ENCODE measurements at regions not wholly inside any gene's neighbourhood (a gene's known extent, or its start where the extent isn't known, plus 50 kb on each side); places are given as distances from the start of the nearest gene placed in this dataset.

GRCh38 chr2:66691031-66691965, 256.4 kb downstream of the MEIS1 start:
- DNase-seq (ENCODE audit: low read depth in 2 of 2), result no peak

DNA sequence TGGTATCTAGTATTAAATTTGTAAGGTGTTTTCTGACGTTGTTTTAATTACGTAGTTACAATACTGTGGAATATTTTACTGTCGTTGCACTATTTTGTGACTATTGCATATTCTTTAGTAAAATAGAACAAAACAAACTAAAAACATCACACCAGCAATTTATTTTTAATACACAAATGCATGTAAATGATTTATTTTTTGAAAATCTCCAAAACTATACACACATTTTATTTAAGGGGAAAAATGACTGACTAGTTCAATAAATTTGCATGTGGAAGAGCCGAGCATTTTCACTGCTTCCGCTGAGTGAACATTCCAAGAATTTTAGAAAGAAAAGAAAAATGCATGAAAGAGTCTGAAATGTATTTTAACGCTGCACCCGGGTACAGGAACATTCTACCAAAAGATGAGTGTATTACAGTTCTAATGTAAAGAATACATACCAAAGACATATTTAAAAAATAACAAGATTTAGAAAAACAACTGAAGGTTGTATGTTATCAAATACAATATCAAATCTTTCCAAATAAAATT, 257.7 kb downstream of the MEIS1 start:
- no peak for DNase-seq (ENCODE audit: low read depth in 2 of 2)

- DNase-seq (ENCODE audit: low read depth in 2 of 2), result no peak
Observed at GRCh38 chr2:66693076-66693965, 258.4 kb downstream of the MEIS1 start.

GRCh38 chr2:66694087-66694860, 259.3 kb downstream of the MEIS1 start:
- DNase-seq (ENCODE audit: low read depth in 2 of 2), result no peak

GRCh38 chr2:66695226-66695735, 260.4 kb downstream of the MEIS1 start:
- DNase-seq (ENCODE audit: low read depth in 2 of 2), result no peak

GRCh38 chr2:66696374-66696773, 261.4 kb downstream of the MEIS1 start:
- no peak for DNase-seq (ENCODE audit: low read depth in 2 of 2)

- no peak for DNase-seq (ENCODE audit: low read depth in 2 of 2)
Observed at GRCh38 chr2:66696886-66697285, 262.0 kb downstream of the MEIS1 start.

DNA sequence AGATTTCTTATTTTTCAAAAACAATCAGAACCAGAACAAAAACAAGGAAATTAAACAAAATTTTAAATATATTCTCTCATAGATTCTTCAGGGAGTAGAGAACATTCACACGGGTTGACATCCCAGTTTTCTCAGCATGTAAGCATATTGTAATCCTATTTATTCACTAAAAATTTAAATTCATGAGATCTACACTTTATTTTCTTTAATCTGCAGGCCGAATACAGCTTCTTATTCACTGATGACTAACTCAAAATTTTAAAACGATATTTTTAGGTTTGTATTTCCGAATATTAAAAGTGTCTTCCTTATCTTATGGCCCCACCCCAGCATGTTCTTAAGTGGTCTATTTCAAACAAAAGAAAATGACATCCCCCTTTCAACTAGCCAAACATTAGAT, 262.4 kb downstream of the MEIS1 start:
- no peak for DNase-seq (ENCODE audit: low read depth in 2 of 2)

DNA sequence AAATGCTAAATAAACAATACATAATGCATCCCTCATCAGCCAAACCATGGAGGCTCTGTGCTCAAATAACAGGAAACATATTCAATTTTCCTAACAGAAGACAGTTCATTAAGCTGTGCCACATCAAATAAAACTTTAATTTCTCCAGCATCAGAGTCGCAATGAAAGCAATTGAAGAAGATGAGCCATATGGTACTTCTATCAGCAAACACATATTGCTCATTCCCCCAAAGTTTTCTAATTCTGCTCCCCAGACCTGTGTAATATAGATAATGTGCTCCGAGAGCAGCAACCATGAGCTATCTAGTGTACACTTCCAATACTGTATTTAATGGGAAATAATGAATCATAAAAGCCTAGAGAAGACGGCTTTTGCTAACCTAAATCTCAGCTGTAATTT, 263.2 kb downstream of the MEIS1 start:
- DNase-seq (ENCODE audit: low read depth in 2 of 2), result no peak

- DNase-seq (ENCODE audit: low read depth in 2 of 2), result no peak
Observed at GRCh38 chr2:66698576-66699239, 263.8 kb downstream of the MEIS1 start.

DNA sequence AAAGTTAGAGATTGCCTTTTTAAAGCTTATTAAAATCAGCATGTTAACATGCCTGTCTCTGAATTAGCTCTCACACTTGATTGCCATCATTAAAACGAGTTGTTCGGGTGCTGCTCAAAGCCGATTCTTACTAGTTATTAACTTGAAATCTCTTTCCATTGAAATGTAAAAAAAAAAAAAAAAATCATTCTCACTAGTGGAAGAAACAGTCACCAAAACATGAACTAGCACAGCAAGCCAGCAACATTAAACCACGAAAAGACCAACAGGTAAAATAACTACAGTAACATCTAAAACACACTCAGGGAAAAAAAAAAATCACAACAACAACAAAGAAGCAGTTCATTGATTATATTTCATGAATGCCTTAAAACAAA, 264.5 kb downstream of the MEIS1 start:
- DNase-seq (ENCODE audit: low read depth in 2 of 2), result no peak

DNA sequence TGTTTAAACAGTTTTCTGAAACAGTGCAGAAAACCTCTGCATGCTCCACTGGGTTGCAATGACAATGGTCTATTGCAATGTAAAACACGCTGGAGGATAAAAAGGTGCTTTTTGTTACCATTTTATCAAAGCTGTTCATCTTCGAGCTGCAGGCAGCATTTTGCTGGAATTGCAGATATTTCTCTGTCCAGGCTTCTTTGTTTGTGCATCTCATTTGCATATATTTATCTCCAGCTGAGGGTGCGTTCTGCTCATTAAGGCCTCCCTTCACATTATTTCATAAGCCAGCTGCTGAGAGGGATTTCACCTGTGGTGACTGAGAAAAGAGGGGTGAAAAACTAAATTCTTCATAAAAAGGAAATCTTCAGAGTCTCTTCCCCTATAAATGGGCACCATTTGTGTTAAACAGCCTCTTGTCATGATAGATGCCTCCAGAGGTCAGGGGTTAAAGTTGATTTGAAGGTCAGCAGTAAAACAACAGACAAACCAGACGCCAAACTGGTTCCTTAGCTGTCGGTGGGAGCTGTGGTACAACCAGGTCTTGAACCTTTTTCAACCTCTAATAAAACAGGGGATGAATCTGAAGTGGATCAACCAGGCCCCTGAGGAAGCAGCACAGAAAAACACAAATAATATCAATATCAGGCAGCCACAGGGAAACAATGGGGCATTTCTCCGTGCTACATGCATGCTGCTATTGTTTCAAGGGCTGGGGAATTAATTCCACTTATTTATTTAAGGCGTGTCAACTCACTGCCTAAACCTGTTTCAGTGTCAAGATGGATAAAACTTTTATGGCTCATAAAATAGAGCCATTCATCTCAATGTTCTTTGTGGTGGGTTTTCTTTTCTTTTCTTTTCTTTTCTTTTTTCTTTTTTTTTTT, 265.1 kb downstream of the MEIS1 start:
- no peak for DNase-seq (ENCODE audit: low read depth in 2 of 2)

- DNase-seq (ENCODE audit: low read depth in 2 of 2), result no peak
Observed at GRCh38 chr2:66700677-66701066, 265.7 kb downstream of the MEIS1 start.

- DNase-seq (ENCODE audit: low read depth in 2 of 2), result no peak
Observed at GRCh38 chr2:66701251-66701650, 266.3 kb downstream of the MEIS1 start.

DNA sequence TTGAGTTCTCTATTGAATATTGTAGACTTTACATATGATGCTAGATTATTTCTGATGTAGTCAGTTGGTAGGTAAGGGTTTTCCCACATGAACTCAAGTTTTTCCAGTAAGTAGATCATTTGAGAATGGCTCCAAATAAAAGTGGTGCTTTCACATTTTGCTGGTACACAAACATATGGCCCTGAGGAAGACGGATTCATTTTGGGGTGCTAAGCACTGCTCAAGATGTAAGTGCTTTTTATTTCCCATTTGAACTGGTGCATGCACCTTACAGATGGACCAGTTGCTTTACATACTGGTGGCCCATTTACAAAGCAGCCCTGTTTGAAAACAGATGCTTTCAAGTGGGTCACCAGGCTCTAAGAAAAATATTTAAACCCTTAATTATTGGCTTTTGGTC, 266.7 kb downstream of the MEIS1 start:
- no peak for DNase-seq (ENCODE audit: low read depth in 2 of 2)

- DNase-seq (ENCODE audit: low read depth in 2 of 2), result no peak
Observed at GRCh38 chr2:66702301-66702700, 267.4 kb downstream of the MEIS1 start.

GRCh38 chr2:66704786-66705185, 269.9 kb downstream of the MEIS1 start:
- DNase-seq (ENCODE audit: low read depth in 2 of 2), result no peak

DNA sequence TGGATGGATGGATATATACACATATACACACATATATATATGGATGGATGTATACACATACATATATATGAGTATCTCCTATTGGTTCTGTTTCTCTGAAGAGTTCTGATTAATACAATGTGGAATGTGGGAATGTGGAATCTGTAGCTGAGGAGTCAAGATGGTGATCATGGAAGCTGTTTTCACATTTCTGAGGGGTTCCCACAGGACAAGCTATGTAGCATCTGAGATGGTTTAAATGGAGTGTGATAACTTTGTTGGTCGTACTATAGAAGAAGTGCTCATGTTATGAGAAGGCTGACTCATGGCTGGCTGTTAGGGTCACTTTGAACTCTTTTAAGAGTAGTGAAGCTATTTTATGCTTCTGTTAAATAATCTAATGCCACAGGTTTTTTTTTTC, 279.7 kb downstream of the MEIS1 start:
- no peak for DNase-seq (ENCODE audit: low read depth in 2 of 2)

DNA sequence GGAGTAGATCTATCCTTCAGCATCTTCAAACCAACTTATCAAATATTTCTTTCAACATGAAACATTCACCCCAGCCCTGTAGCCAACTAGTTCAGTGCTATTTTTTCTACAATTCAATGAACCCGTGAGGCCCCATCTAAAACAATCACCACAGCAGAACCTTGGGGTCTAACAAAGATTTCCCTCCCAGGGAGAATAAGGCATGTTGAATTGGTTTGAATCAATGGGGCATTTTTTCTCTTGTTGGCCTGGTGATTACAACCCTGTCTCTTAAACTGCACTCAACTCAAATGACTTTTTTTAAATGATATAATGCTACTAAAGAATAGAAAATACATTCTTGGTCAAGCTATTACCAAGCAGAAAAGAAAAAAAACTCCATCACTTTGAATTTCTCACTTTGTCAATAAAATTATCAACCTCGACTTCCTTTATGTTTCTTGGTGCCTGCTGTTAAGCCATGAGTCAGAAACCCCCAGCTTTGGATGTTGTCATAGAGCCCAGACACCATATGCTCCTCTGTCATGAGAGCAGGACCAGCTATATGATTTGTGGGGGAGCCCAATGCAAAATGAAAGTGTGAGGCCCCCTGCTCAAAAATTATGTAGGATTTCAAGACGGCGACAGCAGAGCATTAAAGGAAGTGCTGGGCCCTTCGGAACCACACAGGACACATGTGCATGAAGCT, 282.4 kb downstream of the MEIS1 start:
- no peak for DNase-seq (ENCODE audit: low read depth in 2 of 2)

Measured in dermis microvascular lymphatic vessel endothelial cell (primary cell).